ENCODE measurements at regions not wholly inside any gene's neighbourhood (a gene's known extent, or its start where the extent isn't known, plus 50 kb on each side); places are given as distances from the start of the nearest gene placed in this dataset.

- TF ChIP-seq EZH2 (IDR thresholded peaks at IDR 0.05; ENCODE audit: low read length, unreplicated experiment) (no peak), CTCF (conservative IDR thresholded peaks at IDR 0.05; ENCODE audit: low read depth, low read length) (no peak)
Measured at GRCh38 chr1:221246628-221247415, 367.6 kb downstream of the HLX start.

Measured in PC-3 (cell line).